ENCODE measurements at regions not wholly inside any gene's neighbourhood (a gene's known extent, or its start where the extent isn't known, plus 50 kb on each side); places are given as distances from the start of the nearest gene placed in this dataset.

- Histone ChIP-seq H2AFZ (ENCODE audit: low read depth, low read length) (no peak overlapping the region), H3K4me2 (ENCODE audit: low read length) (no peak overlapping the region)
Measured at GRCh38 chr5:51518607-51519006, 135.4 kb downstream of the ISL1 start.

GRCh38 chr5:51521583-51521982, 138.3 kb downstream of the ISL1 start:
- H3K4me3 ChIP-seq (ENCODE audit: low read length) = no peak overlapping the region
- no peaks in the 10 kb centered on the region for H4K20me1 ChIP-seq (ENCODE audit: insufficient read depth)
- H3K79me2 ChIP-seq (replicated peaks; ENCODE audit: insufficient read depth, low read length) = no peaks in the 10 kb centered on the region
- no peak overlapping the region for H3K27ac ChIP-seq (ENCODE audit: low read length)
- H3K4me2 ChIP-seq (ENCODE audit: low read length) = no peak overlapping the region
- no peak for TF ChIP-seq TAF1 (IDR thresholded peaks at IDR 0.05; ENCODE audit: low read depth)
- TF ChIP-seq POLR2AphosphoS5 (IDR thresholded peaks at IDR 0.05) = no peak
- TF ChIP-seq MXI1 (conservative IDR thresholded peaks at IDR 0.05; ENCODE audit: poor library complexity, severe bottlenecking) = no peak
- TF ChIP-seq, protein P1, sequence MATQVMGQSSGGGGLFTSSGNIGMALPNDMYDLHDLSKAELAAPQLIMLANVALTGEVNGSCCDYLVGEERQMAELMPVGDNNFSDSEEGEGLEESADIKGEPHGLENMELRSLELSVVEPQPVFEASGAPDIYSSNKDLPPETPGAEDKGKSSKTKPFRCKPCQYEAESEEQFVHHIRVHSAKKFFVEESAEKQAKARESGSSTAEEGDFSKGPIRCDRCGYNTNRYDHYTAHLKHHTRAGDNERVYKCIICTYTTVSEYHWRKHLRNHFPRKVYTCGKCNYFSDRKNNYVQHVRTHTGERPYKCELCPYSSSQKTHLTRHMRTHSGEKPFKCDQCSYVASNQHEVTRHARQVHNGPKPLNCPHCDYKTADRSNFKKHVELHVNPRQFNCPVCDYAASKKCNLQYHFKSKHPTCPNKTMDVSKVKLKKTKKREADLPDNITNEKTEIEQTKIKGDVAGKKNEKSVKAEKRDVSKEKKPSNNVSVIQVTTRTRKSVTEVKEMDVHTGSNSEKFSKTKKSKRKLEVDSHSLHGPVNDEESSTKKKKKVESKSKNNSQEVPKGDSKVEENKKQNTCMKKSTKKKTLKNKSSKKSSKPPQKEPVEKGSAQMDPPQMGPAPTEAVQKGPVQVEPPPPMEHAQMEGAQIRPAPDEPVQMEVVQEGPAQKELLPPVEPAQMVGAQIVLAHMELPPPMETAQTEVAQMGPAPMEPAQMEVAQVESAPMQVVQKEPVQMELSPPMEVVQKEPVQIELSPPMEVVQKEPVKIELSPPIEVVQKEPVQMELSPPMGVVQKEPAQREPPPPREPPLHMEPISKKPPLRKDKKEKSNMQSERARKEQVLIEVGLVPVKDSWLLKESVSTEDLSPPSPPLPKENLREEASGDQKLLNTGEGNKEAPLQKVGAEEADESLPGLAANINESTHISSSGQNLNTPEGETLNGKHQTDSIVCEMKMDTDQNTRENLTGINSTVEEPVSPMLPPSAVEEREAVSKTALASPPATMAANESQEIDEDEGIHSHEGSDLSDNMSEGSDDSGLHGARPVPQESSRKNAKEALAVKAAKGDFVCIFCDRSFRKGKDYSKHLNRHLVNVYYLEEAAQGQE (IDR thresholded peaks at IDR 0.05; ENCODE audit: borderline replicate concordance) = no peak
- no peak for TF ChIP-seq SMC3 (conservative IDR thresholded peaks at IDR 0.05; ENCODE audit: poor library complexity)
- TF ChIP-seq RAD21 (conservative IDR thresholded peaks at IDR 0.05) = no peak
- TF ChIP-seq EZH2 (IDR thresholded peaks at IDR 0.05; ENCODE audit: borderline replicate concordance, insufficient read depth, low read length, poor library complexity, severe bottlenecking) = no peak
- no peaks in the 10 kb centered on the region for H3K36me3 ChIP-seq (ENCODE audit: insufficient read depth, low read length)
- no peaks in the 10 kb centered on the region for H3K9me3 ChIP-seq (ENCODE audit: low read length)
- no peaks in the 10 kb centered on the region for H3K9me2 ChIP-seq (ENCODE audit: insufficient read depth, low read length)
- H3K27me3 ChIP-seq (ENCODE audit: insufficient read depth, low read depth, low read length) = no peaks in the 10 kb centered on the region
- H2AFZ ChIP-seq (ENCODE audit: low read depth, low read length) = no peak overlapping the region
- no peaks in the 10 kb centered on the region for H3F3A ChIP-seq (ENCODE audit: insufficient read depth, low read length, poor library complexity, severe bottlenecking)
- no peak overlapping the region for H3K9ac ChIP-seq (ENCODE audit: low read length)

More at GRCh38 chr5:51518607-51519006, 135.4 kb downstream of the ISL1 start:
- Histone ChIP-seq H3K4me3 (ENCODE audit: low read length) (no peak overlapping the region), H3K9ac (ENCODE audit: low read length) (no peak overlapping the region), H3K27me3 (ENCODE audit: insufficient read depth, low read depth, low read length) (no peaks in the 10 kb centered on the region), H3K9me3 (ENCODE audit: low read length) (no peaks in the 10 kb centered on the region), H3K79me2 (replicated peaks; ENCODE audit: insufficient read depth, low read length) (no peaks in the 10 kb centered on the region), H3K27ac (ENCODE audit: low read length) (no peak overlapping the region), H3F3A (ENCODE audit: insufficient read depth, low read length, poor library complexity, severe bottlenecking) (no peaks in the 10 kb centered on the region), H3K36me3 (ENCODE audit: insufficient read depth, low read length) (no peaks in the 10 kb centered on the region), H4K20me1 (ENCODE audit: insufficient read depth) (no peaks in the 10 kb centered on the region), H3K9me2 (ENCODE audit: insufficient read depth, low read length) (no peaks in the 10 kb centered on the region)
- no peak for TF ChIP-seq POLR2AphosphoS5 (IDR thresholded peaks at IDR 0.05)
- TF ChIP-seq MXI1 (conservative IDR thresholded peaks at IDR 0.05; ENCODE audit: poor library complexity, severe bottlenecking) = no peak
- no peak for TF ChIP-seq SMC3 (conservative IDR thresholded peaks at IDR 0.05; ENCODE audit: poor library complexity)
- TF ChIP-seq, protein P1 (IDR thresholded peaks at IDR 0.05; ENCODE audit: borderline replicate concordance) = no peak
- no peak for TF ChIP-seq RAD21 (conservative IDR thresholded peaks at IDR 0.05)
- TF ChIP-seq EP300 (conservative IDR thresholded peaks at IDR 0.05; ENCODE audit: poor library complexity, severe bottlenecking) = no peak
- no peak for TF ChIP-seq CTCF (IDR thresholded peaks at IDR 0.05; ENCODE audit: poor library complexity, severe bottlenecking)
- no peak for TF ChIP-seq TAF1 (IDR thresholded peaks at IDR 0.05; ENCODE audit: low read depth)
- no peak for TF ChIP-seq EZH2 (IDR thresholded peaks at IDR 0.05; ENCODE audit: borderline replicate concordance, insufficient read depth, low read length, poor library complexity, severe bottlenecking)

Data from neural cell (in vitro differentiated cells).